ENCODE measurements at regions not wholly inside any gene's neighbourhood (a gene's known extent, or its start where the extent isn't known, plus 50 kb on each side); places are given as distances from the start of the nearest gene placed in this dataset.

DNA sequence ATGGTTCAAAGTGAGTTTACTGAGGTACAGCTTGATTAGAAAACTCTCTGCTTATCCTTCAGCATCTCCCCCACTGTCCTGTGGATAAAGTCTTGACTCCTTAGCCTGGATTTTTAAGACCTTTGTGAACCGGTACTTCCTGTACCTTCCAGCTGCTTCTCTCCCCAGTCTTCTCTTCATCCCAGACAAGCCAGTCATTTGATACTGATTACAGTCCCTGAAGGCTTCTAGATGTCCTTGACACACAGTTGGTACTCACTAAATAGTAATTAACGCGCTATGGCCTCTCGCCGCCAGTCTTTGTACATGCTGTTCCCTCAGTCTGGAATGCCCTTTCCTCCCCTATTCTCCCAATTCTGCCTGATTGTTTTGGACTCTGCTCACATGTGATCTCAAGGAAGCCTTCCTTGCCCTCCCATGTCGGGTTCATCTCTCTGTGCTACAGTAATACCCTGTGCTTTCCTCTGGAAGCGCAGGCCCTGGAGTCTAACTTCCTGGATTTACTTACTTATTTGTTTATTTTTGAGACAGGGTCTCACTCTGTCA is 50.6 kb upstream of the PTGR2 start:
- DNase-seq (ENCODE audit: low read depth) = no peak

DNA sequence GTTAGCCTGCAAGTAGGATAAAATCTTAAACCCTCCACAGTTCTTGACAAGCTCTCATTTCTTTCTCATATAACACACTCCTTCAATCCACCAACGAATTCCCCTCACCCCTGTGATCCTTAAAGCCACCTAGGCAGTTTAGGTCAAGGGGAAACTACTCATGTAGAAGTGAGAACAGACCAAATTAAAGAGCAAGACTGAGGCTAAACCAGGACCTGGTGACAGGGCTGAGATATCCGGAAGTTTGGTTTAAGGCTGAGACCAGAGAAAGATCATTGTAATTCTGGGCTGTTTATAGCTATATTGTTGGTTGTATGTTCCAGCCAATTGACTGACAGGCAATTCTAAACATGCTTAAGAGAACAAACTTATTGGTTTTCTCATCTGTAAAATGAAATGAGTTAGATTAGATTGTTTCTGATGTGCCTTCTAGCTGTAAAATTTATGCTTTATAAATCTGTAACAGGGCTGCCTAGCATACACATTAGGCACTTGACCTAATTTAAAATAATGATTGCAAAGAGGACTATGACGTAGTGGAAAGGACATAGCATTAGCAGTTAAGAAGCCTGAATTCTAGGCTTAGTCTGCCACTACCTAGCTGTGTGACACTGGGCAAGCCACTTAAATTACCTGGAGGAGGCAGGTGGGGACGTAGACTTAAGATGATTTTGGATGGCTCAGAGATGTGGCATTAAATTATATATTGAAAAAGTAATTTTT is 53.9 kb upstream of the PTGR2 start:
- DNase-seq (ENCODE audit: low read depth) = no peak

DNA sequence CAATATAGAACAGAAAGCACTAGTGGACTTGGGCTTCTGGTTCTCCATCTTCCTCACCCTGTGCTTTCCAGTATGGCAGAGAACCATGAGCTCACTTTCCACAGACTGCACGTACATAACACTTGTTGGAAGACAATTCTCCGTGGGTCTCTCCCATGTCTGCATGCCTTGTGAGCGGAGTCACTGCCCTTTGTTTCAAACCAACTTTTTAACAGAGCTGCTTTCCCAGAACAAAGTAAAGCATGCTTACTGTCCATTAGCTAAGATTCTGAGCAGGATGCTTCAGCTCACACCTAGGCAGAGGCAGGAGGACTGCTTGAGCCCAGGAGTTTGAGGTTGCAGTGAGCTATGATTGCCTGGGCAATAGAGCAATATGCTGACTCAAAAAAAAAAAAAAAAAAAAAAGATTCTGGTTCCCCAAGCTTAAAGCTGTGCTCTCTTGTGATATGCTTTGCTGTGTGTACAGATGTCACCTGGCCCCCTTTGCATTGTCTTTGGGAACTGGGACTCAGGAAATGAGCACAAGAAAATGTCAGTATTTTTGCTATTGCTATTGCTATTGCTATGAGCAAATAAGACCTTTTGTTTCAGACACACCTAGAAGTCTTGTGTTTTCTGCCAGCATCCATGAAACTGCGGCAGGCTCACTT is 54.6 kb upstream of the PTGR2 start:
- no peak for DNase-seq (ENCODE audit: low read depth)

DNA sequence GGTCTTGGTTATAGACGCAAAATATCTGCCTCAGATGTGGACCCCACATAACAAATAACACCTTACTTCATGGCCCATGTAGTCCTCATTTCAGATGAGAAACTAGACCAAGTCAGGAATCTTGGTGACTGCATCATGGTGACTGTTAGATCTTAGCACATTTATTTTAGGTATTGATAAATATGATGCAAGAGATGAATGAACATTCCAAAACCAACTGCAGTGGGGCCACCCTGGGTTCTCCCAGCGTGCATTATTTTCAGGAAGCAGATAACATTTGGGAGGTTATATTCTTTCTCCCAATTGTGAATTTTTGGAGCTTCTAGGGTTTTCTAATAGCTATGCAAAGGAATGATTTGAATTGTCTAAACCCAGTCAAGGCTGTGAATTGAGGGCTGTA is 55.2 kb upstream of the PTGR2 start:
- DNase-seq (ENCODE audit: low read depth) = no peak

DNA sequence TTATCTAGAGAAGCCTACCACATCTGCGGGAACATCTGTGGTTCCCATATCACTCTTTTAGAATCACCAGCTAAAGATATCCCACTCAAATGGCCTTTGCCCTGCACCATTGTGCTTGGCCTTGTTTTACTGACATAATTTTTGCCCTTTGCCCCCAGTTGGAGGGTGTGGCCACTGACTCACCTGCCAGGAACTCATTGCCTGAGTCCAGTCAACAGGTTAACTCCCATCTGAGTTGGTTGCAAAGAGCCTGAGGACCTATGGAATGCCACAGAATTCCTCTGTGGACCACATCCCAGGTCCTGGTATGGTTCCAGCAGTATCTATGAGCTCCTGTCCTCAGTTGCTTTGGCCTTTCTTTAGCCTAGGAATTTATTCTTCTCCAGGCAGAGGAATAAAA is 55.7 kb upstream of the PTGR2 start:
- no peak for DNase-seq (ENCODE audit: low read depth)

DNA sequence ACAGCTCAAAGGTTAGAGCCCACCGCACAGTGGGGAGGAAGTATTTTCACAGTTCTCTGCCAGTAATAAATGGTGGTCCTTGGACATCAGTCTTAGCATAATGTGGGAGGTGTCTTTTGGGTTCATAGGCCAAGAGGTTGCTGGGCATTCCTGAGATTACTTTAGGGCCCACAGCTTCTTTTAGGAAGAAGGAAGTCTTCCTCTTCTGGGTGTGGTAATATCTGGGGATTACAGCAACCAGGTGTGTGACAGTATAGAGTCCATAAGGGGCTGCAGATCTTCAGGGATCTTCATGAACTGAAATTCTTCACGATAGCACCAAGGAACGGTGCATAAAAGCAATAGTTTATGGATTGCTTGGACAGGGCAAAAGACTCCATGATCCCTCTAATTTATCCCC is 56.2 kb upstream of the PTGR2 start:
- no peak for DNase-seq (ENCODE audit: low read depth)

DNA sequence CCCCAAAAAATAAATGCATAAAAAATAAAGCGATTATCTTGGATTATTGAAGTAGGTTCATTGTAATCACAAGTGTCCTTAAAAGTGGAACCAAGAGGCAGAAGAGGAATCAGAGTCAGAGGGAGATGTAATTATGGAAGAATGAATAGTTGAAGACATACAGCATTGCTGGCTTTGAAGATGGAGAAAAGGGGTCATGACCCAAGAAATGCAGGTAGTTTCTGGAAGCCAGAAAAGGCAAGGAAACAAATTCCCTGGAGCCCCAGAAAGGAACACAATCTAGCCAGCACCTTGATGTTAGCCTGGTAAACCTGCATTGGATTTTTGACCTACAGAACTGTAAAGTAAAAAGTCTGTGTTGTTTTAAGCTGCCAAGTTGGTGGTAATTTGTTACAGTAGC is 57.5 kb upstream of the PTGR2 start:
- DNase-seq (ENCODE audit: low read depth) = no peak

DNA sequence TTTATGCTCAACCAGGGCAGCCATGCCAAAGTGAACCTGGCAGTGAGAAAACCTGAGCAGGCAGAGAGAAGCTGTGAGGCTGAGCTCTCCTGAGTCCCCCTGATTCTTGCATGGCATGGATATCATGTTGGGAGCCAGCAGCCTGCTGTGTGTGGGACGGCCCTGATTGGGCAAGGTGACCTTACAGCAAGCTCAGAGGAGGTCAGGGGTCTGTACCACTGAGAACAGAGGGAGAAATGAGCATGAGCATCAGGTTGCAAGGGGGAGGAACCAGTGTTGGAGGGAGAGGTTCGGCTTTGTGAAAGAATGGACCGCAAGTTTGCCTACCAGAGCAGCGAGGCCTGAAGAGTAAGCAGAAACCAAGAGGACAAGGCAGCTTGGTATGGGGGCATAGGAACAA is 59.1 kb upstream of the PTGR2 start:
- DNase-seq (ENCODE audit: low read depth) = no peak

DNA sequence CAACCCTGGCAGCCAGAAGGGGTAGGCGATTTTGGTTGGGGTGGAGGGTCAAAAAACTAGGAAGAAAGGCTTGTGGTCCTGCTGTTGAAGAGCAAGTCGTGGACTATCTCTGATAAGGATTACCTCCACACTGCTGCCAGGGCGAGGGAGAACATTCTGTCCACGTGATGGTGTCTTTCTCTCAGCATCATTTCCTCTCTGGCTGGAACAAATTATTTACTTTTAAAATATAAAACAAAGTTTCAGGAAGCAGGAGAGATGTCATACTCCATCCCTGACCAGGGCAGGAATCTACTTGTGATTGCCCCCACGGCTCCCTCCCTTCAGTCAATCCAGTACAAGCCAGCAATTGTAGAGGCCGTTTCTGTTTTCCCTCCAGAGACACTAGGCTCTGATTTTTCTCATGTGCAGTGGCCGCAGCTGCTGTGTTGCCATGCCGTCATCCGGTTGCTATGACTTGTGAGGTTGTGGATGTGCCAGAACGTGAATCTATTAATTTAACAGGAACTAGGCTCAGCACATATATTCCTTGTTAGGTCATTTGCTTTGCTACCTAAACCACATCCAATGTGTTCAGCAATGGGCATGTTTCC is 61.5 kb upstream of the PTGR2 start:
- no peak for DNase-seq (ENCODE audit: low read depth)

DNA sequence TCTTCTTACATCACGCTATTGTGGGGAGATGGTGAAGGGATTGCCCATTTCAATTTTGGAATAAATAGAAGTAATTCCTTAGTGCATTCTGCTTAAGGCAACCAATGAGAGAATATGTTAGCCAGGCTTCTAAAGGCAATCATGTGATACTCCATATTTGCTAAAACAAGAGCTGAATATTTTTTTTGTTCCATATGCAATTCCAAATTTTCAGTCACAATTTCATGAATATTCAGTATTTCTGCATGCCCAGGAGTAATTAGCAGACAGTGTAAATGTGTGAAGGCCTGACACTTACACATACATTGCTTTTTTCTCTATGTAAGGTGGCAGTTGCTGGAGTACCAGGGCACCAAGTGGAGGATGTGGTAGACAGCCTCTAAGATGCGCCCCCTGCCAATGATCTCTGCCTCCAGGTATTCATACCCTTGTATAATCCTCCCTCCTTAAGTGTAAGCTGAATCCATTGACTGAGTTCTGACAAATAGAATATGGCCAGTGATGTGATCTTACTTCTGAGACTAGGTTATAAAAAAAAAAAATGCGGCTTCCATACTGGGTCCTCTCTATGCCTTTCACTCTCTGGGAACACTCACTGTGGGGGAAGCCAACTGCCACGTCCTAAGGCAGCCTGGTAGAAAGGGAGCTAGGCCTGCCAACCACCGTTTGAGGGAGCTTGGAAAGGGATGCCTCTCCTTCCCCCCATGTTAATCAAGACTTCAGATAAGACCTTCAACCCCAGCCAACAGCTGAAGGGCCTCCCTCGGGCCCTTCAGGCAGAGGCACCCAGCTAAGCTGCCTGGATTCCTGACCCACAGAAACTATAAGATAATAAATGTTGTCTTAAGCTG is 62.7 kb upstream of the PTGR2 start:
- DNase-seq (ENCODE audit: low read depth) = no peak

DNA sequence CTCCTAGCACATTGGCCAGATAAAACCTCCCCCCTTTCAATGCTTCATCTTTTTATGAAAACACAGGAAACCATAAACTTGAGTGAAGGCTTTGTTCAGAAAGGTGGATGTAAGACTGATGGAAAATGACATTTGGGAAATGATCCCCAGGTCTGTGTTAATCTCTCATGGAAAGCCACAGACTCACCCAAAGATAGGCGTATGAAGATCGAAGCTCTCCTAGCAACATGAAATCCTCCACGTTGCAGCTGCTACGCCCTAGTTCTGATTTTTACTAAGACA is 63.4 kb upstream of the PTGR2 start:
- DNase-seq (ENCODE audit: low read depth) = no peak

DNA sequence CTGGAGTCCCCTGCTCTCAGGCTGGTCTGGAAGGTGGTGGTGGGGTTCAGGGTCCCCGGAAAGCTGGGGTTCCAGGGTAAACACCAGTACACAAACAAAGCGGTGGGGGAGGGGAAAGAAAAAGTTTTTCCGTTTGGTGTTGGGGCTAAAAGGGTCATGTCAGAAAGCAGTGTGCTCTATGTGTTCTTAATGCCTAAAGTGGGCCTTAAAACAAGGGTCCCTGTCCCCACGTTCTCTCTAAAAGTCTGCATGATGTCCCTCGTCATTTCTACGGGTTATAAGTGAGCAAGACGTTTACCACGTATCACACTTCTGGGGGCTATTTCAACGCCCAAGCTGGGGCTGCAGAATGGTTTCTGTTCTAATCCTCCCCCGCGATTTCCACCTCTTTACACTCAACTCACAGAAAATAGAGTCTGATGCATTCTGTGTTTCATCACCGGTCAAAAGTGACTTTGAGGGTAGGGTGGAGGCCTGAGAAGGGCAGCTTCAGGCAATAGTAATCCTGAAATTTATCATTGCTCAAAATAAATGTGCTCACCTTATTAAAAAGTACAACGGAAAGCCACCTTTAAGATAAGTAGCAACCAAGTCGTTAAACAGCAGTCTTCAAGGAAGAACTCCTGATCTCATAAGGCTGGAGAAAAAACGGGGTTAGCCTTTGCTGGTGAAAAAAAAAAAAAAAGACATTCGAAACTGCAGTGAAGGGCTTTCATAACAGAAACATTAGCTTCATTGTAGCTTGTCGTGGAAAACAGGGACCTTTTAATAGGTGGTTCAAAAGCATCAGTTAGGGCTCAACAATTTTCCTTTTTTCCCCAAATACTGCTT is 63.9 kb upstream of the PTGR2 start:
- no peak for DNase-seq (ENCODE audit: low read depth)

DNA sequence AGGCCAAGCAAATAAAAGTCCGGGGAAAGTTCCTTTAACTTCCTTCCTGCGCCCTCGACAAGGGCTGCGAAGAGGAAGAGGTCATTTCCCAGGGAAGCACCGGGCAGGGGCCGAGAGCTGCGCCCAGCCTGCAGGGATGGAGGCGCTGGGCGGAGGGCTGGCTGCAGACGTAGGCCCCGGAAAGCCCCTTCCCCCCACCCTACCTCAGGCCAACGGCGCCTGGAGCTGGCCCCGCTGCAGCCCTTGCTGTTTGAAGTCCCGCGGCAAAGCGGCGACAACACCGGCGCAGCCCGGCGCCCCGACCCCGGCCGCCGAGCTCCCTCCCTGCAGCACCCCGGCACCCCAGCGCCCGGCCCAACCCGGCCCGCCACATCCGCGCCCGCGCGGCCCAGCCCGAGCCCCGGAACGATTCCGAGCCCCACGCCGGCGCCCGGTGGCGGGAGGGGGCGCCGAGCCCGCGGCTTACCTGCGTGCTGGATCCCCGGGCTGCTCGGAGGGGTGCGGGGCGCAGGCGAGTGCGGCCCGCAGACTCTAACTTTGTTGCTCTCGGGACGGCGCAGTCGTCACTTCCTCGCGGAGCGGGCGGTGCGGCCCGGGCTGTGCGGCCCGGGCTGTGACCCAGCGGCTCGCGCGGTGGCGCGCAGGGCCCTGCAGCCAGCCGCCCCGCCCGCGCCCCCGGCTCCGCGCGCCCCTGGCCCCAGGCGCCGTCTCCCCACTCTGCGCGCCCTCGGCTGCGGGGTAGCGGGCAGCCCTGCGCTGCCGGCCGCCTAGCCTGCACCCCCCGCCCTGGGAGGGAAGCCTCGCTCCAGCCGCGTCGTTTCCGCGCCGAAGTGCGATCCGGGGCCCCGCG is 64.8 kb upstream of the PTGR2 start:
- DNase-seq (ENCODE audit: low read depth) = peak; percentile 50

DNA sequence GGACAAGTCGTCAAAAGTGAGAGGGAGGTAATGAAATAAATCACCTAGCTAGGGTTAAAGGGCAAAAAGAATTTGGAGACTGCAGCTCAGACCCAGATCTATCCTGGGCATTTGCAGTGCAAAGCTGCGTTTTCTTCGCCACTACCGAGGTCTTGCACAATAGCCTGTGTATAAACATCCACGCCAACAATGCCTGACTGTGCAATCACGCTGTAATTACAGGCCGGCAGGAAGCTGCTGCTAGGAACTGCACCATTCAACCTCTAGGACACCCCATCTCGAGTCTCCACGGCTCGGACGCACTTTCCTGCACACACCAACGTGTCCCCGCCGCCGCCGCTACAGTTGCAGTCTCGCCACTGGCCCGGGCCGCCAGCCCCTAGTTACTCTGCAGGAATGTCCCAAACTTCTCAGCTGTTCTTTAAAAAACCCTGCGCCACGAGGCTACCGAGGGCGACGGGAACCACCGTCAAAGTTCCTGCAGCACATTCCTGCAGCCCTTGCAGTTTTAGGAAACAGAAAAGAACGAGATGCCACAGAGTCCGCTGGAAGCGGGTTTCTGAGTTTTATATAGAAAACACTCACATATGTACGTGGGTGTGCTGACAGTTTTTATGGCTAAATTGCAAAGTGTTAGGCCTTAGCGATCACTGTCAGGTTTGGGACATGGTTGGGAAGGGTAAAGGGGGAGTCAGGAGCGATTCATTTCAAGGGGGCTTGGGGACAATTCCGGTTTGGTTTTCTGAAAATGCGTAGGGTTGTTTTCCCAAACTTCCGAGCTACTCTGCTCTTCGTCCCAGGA is 65.6 kb upstream of the PTGR2 start:
- DNase-seq (ENCODE audit: low read depth) = peak; percentile 47

DNA sequence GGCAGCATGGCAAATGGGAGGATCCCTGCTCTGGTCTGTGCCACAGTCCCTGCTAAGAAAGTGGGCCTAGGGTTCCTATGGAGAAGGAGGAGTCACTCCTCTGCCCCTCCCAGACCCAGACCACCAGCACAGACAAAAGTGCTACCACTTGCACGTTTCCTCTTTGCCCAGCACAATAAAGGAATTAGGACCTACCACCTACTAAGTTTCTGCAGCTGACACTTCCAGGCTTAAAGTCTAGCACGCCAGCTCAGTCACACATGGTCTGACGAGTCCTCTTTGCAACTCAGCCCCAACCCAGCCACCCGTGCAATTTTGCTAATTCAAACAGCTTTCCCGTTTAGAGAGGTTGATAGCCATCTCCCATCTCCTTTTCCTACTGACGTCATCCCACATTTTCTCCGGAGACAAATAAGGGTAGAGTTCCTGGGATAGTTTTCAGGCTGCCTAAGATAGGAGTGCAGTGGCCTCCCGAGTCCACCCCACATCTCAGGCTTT is 66.2 kb upstream of the PTGR2 start:
- no peak for DNase-seq (ENCODE audit: low read depth)

DNA sequence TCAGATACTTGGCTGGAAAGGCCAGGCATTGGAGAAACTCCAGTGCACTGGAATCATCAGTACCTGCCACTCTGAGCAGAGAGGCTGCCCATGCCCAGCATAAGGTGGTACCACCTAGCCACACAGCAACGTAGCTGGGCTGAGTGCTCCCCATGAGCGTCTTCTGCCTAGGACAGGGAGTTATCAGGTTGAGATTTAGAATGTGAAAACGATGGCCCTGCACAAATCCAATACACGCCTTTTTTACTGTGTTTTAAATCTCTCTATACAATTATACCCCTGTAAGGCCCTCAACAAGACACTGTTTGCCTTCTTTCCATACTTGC is 66.7 kb upstream of the PTGR2 start:
- DNase-seq (ENCODE audit: low read depth) = no peak

DNA sequence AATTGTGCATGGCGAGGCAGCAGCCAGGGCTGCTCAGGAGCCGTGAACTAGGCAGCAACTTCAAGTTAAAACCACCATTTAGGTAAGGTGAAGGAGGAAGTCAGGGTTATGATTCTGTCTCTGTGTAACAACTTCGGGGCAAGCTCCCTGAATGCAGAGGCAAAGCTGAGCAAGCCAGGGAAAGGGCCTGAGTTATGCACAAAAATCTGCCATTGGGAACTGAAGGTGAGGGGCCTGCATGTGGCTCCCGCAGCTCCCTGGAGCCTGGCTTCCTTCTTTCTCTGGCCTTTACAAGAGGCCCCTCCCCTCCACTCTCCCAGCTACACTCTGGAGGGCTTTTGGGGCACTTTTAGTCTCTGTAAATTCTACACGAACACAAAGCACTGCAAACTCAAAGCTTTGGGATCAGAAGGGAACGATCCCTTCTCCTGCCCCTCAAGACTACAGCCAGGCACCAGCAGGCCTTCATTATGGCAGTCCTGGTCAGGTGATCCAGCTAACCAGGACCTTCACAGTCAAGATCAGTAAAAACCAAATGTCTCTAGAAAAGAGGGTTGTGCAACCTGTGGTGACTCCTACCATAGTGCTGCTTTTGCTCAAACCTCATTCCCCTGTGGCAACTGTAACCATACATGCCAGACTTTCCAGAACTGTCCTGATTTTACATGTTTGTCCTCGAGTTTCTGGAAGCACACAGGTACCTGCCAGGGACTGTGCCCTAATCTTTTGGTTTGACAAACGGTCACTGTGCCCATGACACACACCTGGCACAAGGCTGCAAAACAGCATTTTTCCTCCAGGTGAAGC is 67.2 kb upstream of the PTGR2 start:
- DNase-seq (ENCODE audit: low read depth) = no peak

DNA sequence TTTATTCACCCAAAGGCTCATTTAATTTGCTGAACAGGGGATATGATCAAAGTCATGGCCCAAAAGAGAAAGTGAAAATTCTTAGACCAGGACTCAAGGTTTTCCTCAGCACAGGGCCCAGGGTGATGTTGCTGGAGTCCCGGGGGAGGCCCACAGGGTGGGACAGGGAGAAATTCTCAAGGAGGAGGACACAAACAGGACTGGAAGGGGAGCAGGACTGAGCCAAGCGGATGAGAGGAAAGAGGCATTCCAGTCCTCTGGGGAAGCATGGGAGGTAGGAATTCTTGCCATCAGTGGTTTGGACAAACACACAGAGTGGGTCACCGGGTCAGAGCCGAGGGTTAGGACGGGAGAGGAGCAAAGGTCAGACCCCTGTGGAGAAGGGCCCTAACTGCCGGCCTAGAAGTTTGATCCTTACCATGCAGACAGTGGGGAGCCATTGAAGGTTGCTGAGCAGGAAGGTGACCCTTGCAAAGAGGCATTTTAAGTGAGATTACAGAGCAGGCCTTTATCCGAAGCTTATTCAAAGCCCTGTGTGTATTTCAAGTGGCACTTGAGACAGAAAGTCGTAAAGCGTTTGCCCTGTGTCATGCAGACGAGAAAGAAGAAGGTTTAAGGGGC is 68.4 kb upstream of the PTGR2 start:
- no peak for DNase-seq (ENCODE audit: low read depth)

DNA sequence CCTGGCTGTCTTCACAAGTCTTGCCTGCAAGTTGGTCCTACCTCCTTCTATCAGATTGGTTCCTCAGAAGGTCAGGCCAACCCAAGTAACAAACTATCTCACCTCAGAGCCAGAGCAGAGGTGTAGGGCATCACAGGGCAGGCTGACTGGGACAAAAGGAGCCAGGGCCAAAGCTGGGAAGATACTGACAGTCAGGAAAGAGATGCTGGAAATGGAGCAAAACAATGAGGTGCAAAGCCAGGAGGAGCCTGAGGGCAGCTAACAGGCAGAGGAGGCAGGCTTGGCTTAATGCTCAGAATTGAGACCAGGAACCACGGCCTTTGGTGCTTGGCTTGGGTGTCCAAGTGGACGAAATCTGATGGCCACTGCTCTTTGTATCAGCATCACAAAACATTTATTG is 68.4 kb upstream of the PNMA1 start:
- DNase-seq (ENCODE audit: low read depth) = no peak
